PC-3 (cell line): ENCODE measurements at regions not wholly inside any gene's neighbourhood (a gene's known extent, or its start where the extent isn't known, plus 50 kb on each side); places are given as distances from the start of the nearest gene placed in this dataset.

Experiments
- ATAC-seq: fragments of 200-7000 bp; cut with Tn5 transposase; 2 replicates; pipeline ENCODE4 v1.9.1; 2020; ENCODE audit warnings: mild to moderate bottlenecking, moderate library complexity
- BruUV-seq: library from RNA; stranded (reverse); fragments of 400-500 nt; replicated peaks from 2 replicates; lab custom pipeline; 2021; lab: Mats Ljungman, UMichigan
- CTCF ChIA-PET: fragments of 300-600 bp; sonication (Branson Sonifier 250); formaldehyde crosslinking; loops from one replicate; lab custom pipeline; 2022; ENCODE audit warnings: antibody characterized with exemption; lab: Charles Lee
- POLR2A ChIA-PET: fragments of 300-600 bp; sonication (Branson Sonifier 250); formaldehyde crosslinking; loops from one replicate; lab custom pipeline; 2022; ENCODE audit warnings: antibody characterized with exemption; ENCODE audit not compliant: unreplicated experiment; lab: Charles Lee
- DNase-seq: peaks from one replicate; pipeline ENCODE4 v3.0.0-alpha.2; 2015
- H2AFZ ChIP-seq: fragments of 300-600 bp; sonication (generic); 2 replicates; pipeline ENCODE4 v1.6.0; 2016; ENCODE audit warnings: antibody characterized with exemption, low read length
- H3F3A ChIP-seq: fragments of 300-600 bp; sonication (generic); one replicate; pipeline ENCODE4 v1.6.0; 2017; ENCODE audit warnings: antibody characterized with exemption, low read length, control low read depth, mild to moderate bottlenecking; ENCODE audit not compliant: unreplicated experiment
- H3K27ac ChIP-seq: fragments of 300-600 bp; sonication (generic); 2 replicates; pipeline ENCODE4 v1.5.1; 2016; ENCODE audit warnings: mild to moderate bottlenecking, low read length
- H3K27me3 ChIP-seq: fragments of 300-600 bp; sonication (generic); 2 replicates; pipeline ENCODE4 v1.6.1; 2016; ENCODE audit warnings: low read length, mixed read lengths
- H3K36me3 ChIP-seq: fragments of 300-600 bp; sonication (generic); 2 replicates; pipeline ENCODE4 v1.6.1; 2016; ENCODE audit warnings: low read depth, mixed run types, low read length, mixed read lengths
- H3K4me1 ChIP-seq: fragments of 300-600 bp; sonication (generic); 2 replicates; pipeline ENCODE4 v1.5.1; 2016; ENCODE audit warnings: low read length; ENCODE audit not compliant: insufficient read depth
- H3K4me2 ChIP-seq: fragments of 300-600 bp; sonication (generic); 2 replicates; pipeline ENCODE4 v1.6.0; 2016; ENCODE audit warnings: low read length
- H3K4me3 ChIP-seq: fragments of 300-600 bp; sonication (generic); 2 replicates; pipeline ENCODE4 v1.5.1; 2016; ENCODE audit warnings: mild to moderate bottlenecking, low read length, mixed read lengths
- H3K79me2 ChIP-seq: fragments of 300-600 bp; sonication (generic); 2 replicates; pipeline ENCODE4 v1.6.1; 2017; ENCODE audit warnings: low read length, mixed read lengths
- H3K9ac ChIP-seq: fragments of 300-600 bp; sonication (generic); 2 replicates; pipeline ENCODE4 v1.6.0; 2016; ENCODE audit warnings: mild to moderate bottlenecking, low read length
- H3K9me2 ChIP-seq: fragments of 300-600 bp; sonication (generic); replicated peaks from 2 replicates; pipeline ENCODE4 v1.6.1; 2016; ENCODE audit warnings: mixed run types, low read length, mixed read lengths
- H3K9me3 ChIP-seq: fragments of 300-600 bp; sonication (generic); 2 replicates; pipeline ENCODE4 v1.6.1; 2016; ENCODE audit warnings: low read length, mixed read lengths
- H4K20me1 ChIP-seq: fragments of 300-600 bp; sonication (generic); 2 replicates; pipeline ENCODE4 v1.6.1; 2016; ENCODE audit warnings: low read length, mixed read lengths
- CTCF ChIP-seq: fragments of 300-600 bp; sonication (generic); conservative IDR thresholded peaks from 2 replicates; pipeline ENCODE4 v1.5.1; 2017; ENCODE audit warnings: antibody characterized with exemption, low read depth, mild to moderate bottlenecking, low read length
- EZH2 ChIP-seq: fragments of 300-600 bp; sonication (generic); IDR thresholded peaks from one replicate; pipeline ENCODE4 v1.6.1; 2017; ENCODE audit warnings: antibody characterized with exemption, mild to moderate bottlenecking, low read length; ENCODE audit not compliant: unreplicated experiment
- EZH2phosphoT487 ChIP-seq: fragments of 300-600 bp; sonication (generic); IDR thresholded peaks from 2 replicates; pipeline ENCODE4 v1.6.1; 2018; ENCODE audit warnings: mild to moderate bottlenecking, antibody characterized with exemption, low read length, borderline replicate concordance
- intact Hi-C: fragments of 100-400 bp; cut with micrococcal nuclease; formaldehyde crosslinking; loops from 2 replicates; pipeline ENCODE4 v1.9.0; 2023

GRCh38 chr7:149369497-149369896 is 91.4 kb downstream of the ZNF777 start:
- H4K20me1 ChIP-seq: no peaks in the 10 kb centered on the region
- H3K36me3 ChIP-seq: no peaks in the 10 kb centered on the region
- ATAC-seq (peak; percentile 63), DNase-seq (peak; percentile 87)
- peaks cover 9% of the 10 kb centered on the region for H3K4me1 ChIP-seq
- no peak overlapping the region for H3K27ac ChIP-seq
- ChIA-PET CTCF (no interaction called here), POLR2A (no interaction called here)
- no peaks in the 10 kb centered on the region for H3F3A ChIP-seq
- H3K4me2 ChIP-seq: peak overlapping the region; percentile 58; the same call in 1 of the 2 replicates
- no peaks in the 10 kb centered on the region for H3K79me2 ChIP-seq
- no peak for TF ChIP-seq EZH2phosphoT487
- TF ChIP-seq EZH2: no peak
- TF ChIP-seq CTCF: no peak
- H3K9ac ChIP-seq: no peak overlapping the region
- H3K9me3 ChIP-seq: no peaks in the 10 kb centered on the region
- no TSS peak for BruUV-seq
- H3K4me3 ChIP-seq: no peak overlapping the region
- no peak overlapping the region for H2AFZ ChIP-seq
- intact Hi-C loops: no loop called here
- no peaks in the 10 kb centered on the region for H3K9me2 ChIP-seq
- no peaks in the 10 kb centered on the region for H3K27me3 ChIP-seq

GRCh38 chr7:149370790-149371189 is 90.1 kb downstream of the ZNF777 start:
- Histone ChIP-seq H3K27ac (no peak overlapping the region), H3K4me2 (no peak overlapping the region), H3K4me3 (no peak overlapping the region), H3F3A (no peaks in the 10 kb centered on the region), H3K9ac (no peak overlapping the region), H3K27me3 (no peaks in the 10 kb centered on the region), H3K79me2 (no peaks in the 10 kb centered on the region), H4K20me1 (no peaks in the 10 kb centered on the region), H3K9me2 (no peaks in the 10 kb centered on the region), H2AFZ (no peak overlapping the region), H3K9me3 (no peaks in the 10 kb centered on the region), H3K36me3 (no peaks in the 10 kb centered on the region), H3K4me1 (peaks cover 9% of the 10 kb centered on the region)
- no peak for TF ChIP-seq EZH2
- no peak for TF ChIP-seq EZH2phosphoT487
- no peak for TF ChIP-seq CTCF
- DNase-seq (peak; percentile 9), ATAC-seq (no peak)
- intact Hi-C loops: no loop called here
- CTCF ChIA-PET: no interaction called here
- no TSS peak for BruUV-seq
- POLR2A ChIA-PET: no interaction called here

GRCh38 chr7:149373089-149373488 is 87.8 kb downstream of the ZNF777 start:
- no peaks in the 10 kb centered on the region for H3K9me3 ChIP-seq
- TF ChIP-seq EZH2 (no peak), CTCF (no peak), EZH2phosphoT487 (no peak)
- DNase-seq: no peak
- H3K36me3 ChIP-seq: no peaks in the 10 kb centered on the region
- H3K27ac ChIP-seq: no peak overlapping the region
- H4K20me1 ChIP-seq: no peaks in the 10 kb centered on the region
- H2AFZ ChIP-seq: no peak overlapping the region
- intact Hi-C loops: no loop called here
- no TSS peak for BruUV-seq
- H3K9me2 ChIP-seq: no peaks in the 10 kb centered on the region
- H3K9ac ChIP-seq: no peak overlapping the region
- H3K4me2 ChIP-seq: no peak overlapping the region
- ChIA-PET CTCF (no interaction called here), POLR2A (no interaction called here)
- H3F3A ChIP-seq: no peaks in the 10 kb centered on the region
- H3K27me3 ChIP-seq: no peaks in the 10 kb centered on the region
- no peak overlapping the region for H3K4me3 ChIP-seq
- no peaks in the 10 kb centered on the region for H3K79me2 ChIP-seq
- H3K4me1 ChIP-seq: peaks cover 9% of the 10 kb centered on the region
- ATAC-seq: no peak
